Posterior cingulate gyrus (tissue), 11 donors: ENCODE measurements at regions not wholly inside any gene's neighbourhood (a gene's known extent, or its start where the extent isn't known, plus 50 kb on each side); places are given as distances from the start of the nearest gene placed in this dataset.
A peak's percentile ranks its signal among the peaks of the same experiment; 100 is the strongest.
"Not testable (repeated sequence)": the region's sequence is repeated elsewhere in the genome, so short reads cannot be mapped to it uniquely, and the experiment has no call there.

ENCODE experiments used
- DNase-seq, 10 donors: peaks; one replicate each; pipeline versions ENCODE4 v3.0.0 to v3.0.0-alpha.2; 2020 to 2021; ENCODE audit warnings: mixed read lengths in 3 of 10
- intact Hi-C: fragments of 100-400 bp; cut with DNase I; formaldehyde crosslinking; loops from one replicate; pipeline ENCODE4 v1.15.1; 2023

- intact Hi-C loops: loop anchor here (2.0 kb wide), 1 partner anchor 41 kb away; no protein-coding TSS in a partner anchor
- no peak for DNase-seq
Measured at GRCh38 chr20:53891306-53891894, 179.0 kb downstream of the BCAS1 start.

- intact Hi-C loops: loop anchor here (2.0 kb wide), 1 partner anchor 40 kb away; no protein-coding TSS in a partner anchor
- DNase-seq: no peak
Measured at GRCh38 chr20:53890443-53891305, 179.7 kb downstream of the BCAS1 start.

- no peak for DNase-seq
- intact Hi-C loops: loop anchor here (2.0 kb wide), 1 partner anchor 39 kb away; no protein-coding TSS in a partner anchor
Measured at GRCh38 chr20:53889411-53890148, 180.8 kb downstream of the BCAS1 start.

GRCh38 chr20:53888951-53889350, 181.4 kb downstream of the BCAS1 start:
- intact Hi-C loops: no loop called here
- DNase-seq: no peak

GRCh38 chr20:53888510-53888909, 181.9 kb downstream of the BCAS1 start:
- intact Hi-C loops: no loop called here
- no peak for DNase-seq

GRCh38 chr20:53887973-53888372, 182.4 kb downstream of the BCAS1 start:
- intact Hi-C loops: no loop called here
- no peak for DNase-seq

- no peak for DNase-seq
Measured at GRCh38 chr20:53884859-53885541, 185.4 kb downstream of the BCAS1 start.

GRCh38 chr20:53883098-53883911, 187.1 kb downstream of the BCAS1 start:
- DNase-seq: no peak
- intact Hi-C loops: no loop called here

More at GRCh38 chr20:53884859-53885541, 185.4 kb downstream of the BCAS1 start:
- intact Hi-C loops: no loop called here

- intact Hi-C loops, DNase-seq: not testable (repeated sequence)
Measured at GRCh38 chr20:53882438-53882986, 187.9 kb downstream of the BCAS1 start.

- DNase-seq: no peak
- intact Hi-C loops: no loop called here
Measured at GRCh38 chr20:53881362-53881761, 189.0 kb downstream of the BCAS1 start.

GRCh38 chr20:53880108-53880641, 190.2 kb downstream of the BCAS1 start:
- intact Hi-C loops: no loop called here
- DNase-seq: no peak

GRCh38 chr20:53879048-53879684, 191.2 kb downstream of the BCAS1 start:
- intact Hi-C loops: no loop called here

GRCh38 chr20:53878262-53879047, 191.9 kb downstream of the BCAS1 start:
- DNase-seq: no peak
- intact Hi-C loops: no loop called here

More at GRCh38 chr20:53879048-53879684, 191.2 kb downstream of the BCAS1 start:
- no peak for DNase-seq

GRCh38 chr20:53876956-53877355, 193.4 kb downstream of the BCAS1 start:
- DNase-seq: peak in 1 of 10 donors; percentile 57
- intact Hi-C loops: no loop called here

GRCh38 chr20:53876470-53876869, 193.9 kb downstream of the BCAS1 start:
- intact Hi-C loops: no loop called here
- DNase-seq: peak in 1 of 10 donors; percentile 54

- intact Hi-C loops: no loop called here
- no peak for DNase-seq
Measured at GRCh38 chr20:53875452-53875851, 194.9 kb downstream of the BCAS1 start.

GRCh38 chr20:53874706-53875105, 195.7 kb downstream of the BCAS1 start:
- DNase-seq: no peak

GRCh38 chr20:53874104-53874503, 196.3 kb downstream of the BCAS1 start:
- no peak for DNase-seq
- intact Hi-C loops: no loop called here

More at GRCh38 chr20:53874706-53875105, 195.7 kb downstream of the BCAS1 start:
- intact Hi-C loops: no loop called here
